Cardiac muscle cell (in vitro differentiated cells and primary cell): ENCODE measurements at regions not wholly inside any gene's neighbourhood (a gene's known extent, or its start where the extent isn't known, plus 50 kb on each side); places are given as distances from the start of the nearest gene placed in this dataset.

Experiments
- DNase-seq, 2 donors: peaks; one replicate each; pipeline versions ENCODE4 v3.0.0 to v3.0.0-alpha.2; 2010 to 2017; ENCODE audit warnings: low read depth in 1 of 2, low spot score in 1 of 2
- H3K27ac ChIP-seq: fragments of 200-600 bp; sonication (generic); 2 replicates; pipeline ENCODE4 v1.5.1; 2016
- H3K27me3 ChIP-seq: fragments of 200-600 bp; sonication (generic); 2 replicates; pipeline ENCODE4 v1.6.0; 2016; ENCODE audit warnings: control low read depth
- H3K36me3 ChIP-seq: fragments of 200-600 bp; sonication (generic); 2 replicates; pipeline ENCODE4 v1.5.1; 2016; ENCODE audit warnings: control low read depth
- H3K4me1 ChIP-seq: fragments of 200-600 bp; sonication (generic); 2 replicates; pipeline ENCODE4 v1.8.1; 2017; ENCODE audit warnings: low read depth, mild to moderate bottlenecking, mixed run types
- H3K4me3 ChIP-seq: fragments of 200-600 bp; sonication (generic); 2 replicates; pipeline ENCODE4 v1.5.1; 2016; ENCODE audit warnings: mild to moderate bottlenecking
- H3K9me3 ChIP-seq: fragments of 200-600 bp; sonication (generic); 2 replicates; pipeline ENCODE4 v1.5.1; 2017; ENCODE audit warnings: low read depth, mild to moderate bottlenecking, control low read depth
- TF ChIP-seq, protein P1 (sequence below): IDR thresholded peaks from 2 replicates; pipeline ENCODE4 v1.5.1; 2012; ENCODE audit warnings: low read depth, mild to moderate bottlenecking, low read length

GRCh38 chrX:131727778-131728177 lies 183.9 kb downstream of the OR13H1 start:
- H3K9me3 ChIP-seq: no peaks in the 10 kb centered on the region
- no peak for DNase-seq
- TF ChIP-seq, protein P1, sequence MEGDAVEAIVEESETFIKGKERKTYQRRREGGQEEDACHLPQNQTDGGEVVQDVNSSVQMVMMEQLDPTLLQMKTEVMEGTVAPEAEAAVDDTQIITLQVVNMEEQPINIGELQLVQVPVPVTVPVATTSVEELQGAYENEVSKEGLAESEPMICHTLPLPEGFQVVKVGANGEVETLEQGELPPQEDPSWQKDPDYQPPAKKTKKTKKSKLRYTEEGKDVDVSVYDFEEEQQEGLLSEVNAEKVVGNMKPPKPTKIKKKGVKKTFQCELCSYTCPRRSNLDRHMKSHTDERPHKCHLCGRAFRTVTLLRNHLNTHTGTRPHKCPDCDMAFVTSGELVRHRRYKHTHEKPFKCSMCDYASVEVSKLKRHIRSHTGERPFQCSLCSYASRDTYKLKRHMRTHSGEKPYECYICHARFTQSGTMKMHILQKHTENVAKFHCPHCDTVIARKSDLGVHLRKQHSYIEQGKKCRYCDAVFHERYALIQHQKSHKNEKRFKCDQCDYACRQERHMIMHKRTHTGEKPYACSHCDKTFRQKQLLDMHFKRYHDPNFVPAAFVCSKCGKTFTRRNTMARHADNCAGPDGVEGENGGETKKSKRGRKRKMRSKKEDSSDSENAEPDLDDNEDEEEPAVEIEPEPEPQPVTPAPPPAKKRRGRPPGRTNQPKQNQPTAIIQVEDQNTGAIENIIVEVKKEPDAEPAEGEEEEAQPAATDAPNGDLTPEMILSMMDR: no peak
- no peak overlapping the region for H3K4me3 ChIP-seq
- H3K4me1 ChIP-seq: no peaks in the 10 kb centered on the region
- H3K36me3 ChIP-seq: no peaks in the 10 kb centered on the region
- no peaks in the 10 kb centered on the region for H3K27me3 ChIP-seq
- no peak overlapping the region for H3K27ac ChIP-seq

GRCh38 chrX:131728295-131729145 lies 184.6 kb downstream of the OR13H1 start:
- no peak overlapping the region for H3K27ac ChIP-seq
- no peak for DNase-seq
- no peak overlapping the region for H3K4me3 ChIP-seq
- TF ChIP-seq, protein P1: no peak
- peaks cover 3% of the 10 kb centered on the region for H3K36me3 ChIP-seq
- H3K9me3 ChIP-seq: no peaks in the 10 kb centered on the region
- no peaks in the 10 kb centered on the region for H3K27me3 ChIP-seq
- no peaks in the 10 kb centered on the region for H3K4me1 ChIP-seq

- Histone ChIP-seq H3K4me1 (no peaks in the 10 kb centered on the region), H3K36me3 (peaks cover 4% of the 10 kb centered on the region), H3K27ac (no peak overlapping the region), H3K9me3 (no peaks in the 10 kb centered on the region), H3K27me3 (no peaks in the 10 kb centered on the region), H3K4me3 (no peak overlapping the region)
- DNase-seq: no peak
- TF ChIP-seq, protein P1: no peak
These were observed 185.4 kb downstream of the OR13H1 start for GRCh38 chrX:131729295-131729694.

- TF ChIP-seq, protein P1: no peak
- Histone ChIP-seq H3K27me3 (no peaks in the 10 kb centered on the region), H3K4me3 (no peak overlapping the region), H3K36me3 (peaks cover 16% of the 10 kb centered on the region), H3K27ac (no peak overlapping the region), H3K4me1 (no peaks in the 10 kb centered on the region), H3K9me3 (no peaks in the 10 kb centered on the region)
- DNase-seq: no peak
These were observed 190.7 kb downstream of the OR13H1 start for GRCh38 chrX:131734621-131735020.

DNA sequence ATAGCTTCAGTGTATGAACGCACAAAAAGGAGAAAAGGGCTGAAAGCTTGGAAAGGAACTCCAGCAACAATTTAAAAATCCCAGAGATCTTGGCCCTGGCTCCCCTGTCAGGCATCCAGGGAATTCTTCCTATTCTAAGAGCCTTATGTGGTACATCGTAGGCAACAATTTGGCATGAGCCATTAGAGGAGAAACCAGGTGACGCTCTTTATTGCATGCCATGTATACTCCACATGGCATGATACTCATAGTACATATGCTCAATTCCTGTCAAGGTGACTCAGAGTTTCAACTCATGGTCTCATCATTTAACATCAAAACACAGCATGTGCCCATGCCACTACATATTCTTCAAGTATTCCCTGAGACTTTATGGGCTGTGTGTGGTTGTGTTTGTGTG lies 191.3 kb downstream of the OR13H1 start:
- H3K9me3 ChIP-seq: no peaks in the 10 kb centered on the region
- no peak overlapping the region for H3K27ac ChIP-seq
- H3K27me3 ChIP-seq: no peaks in the 10 kb centered on the region
- H3K4me1 ChIP-seq: no peaks in the 10 kb centered on the region
- no peak for DNase-seq
- TF ChIP-seq, protein P1: no peak
- H3K36me3 ChIP-seq: peaks cover 16% of the 10 kb centered on the region
- H3K4me3 ChIP-seq: no peak overlapping the region
